Hepatocyte (in vitro differentiated cells): ENCODE measurements at regions not wholly inside any gene's neighbourhood (a gene's known extent, or its start where the extent isn't known, plus 50 kb on each side); places are given as distances from the start of the nearest gene placed in this dataset.

Experiments
- EZH2 ChIP-seq: fragments of 200-600 bp; sonication (generic); IDR thresholded peaks from 2 replicates; pipeline ENCODE4 v1.6.1; 2016; ENCODE audit warnings: antibody characterized with exemption, mild to moderate bottlenecking, borderline replicate concordance
- EZH2phosphoT487 ChIP-seq: fragments of 200-600 bp; sonication (generic); IDR thresholded peaks from one replicate; pipeline ENCODE4 v1.6.1; 2018; ENCODE audit warnings: antibody characterized with exemption, mild to moderate bottlenecking, low read depth, moderate library complexity; ENCODE audit not compliant: unreplicated experiment, severe bottlenecking
- TF ChIP-seq, protein P1 (sequence below): fragments of 200-600 bp; sonication (generic); IDR thresholded peaks from 2 replicates; pipeline ENCODE4 v1.5.1; 2016; ENCODE audit warnings: antibody characterized with exemption, mild to moderate bottlenecking; ENCODE audit not compliant: poor library complexity

DNA sequence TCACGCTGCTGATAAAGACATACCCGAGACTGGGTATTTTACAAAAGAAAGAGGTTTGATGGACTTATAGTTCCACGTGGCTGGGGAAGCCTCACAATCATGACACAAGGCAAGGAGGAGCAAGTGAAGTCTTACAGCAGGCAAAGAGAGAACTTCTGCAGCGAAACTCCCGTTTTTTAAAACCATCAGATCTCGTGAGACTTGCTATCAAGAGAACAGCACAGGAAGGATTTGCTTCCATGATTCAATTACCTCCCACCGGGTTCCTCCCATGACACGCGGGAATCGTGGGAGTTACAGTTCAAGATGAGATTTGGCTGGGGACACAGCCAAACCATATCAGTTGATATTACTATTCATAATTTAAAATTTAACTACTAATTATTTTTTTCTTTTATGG lies 157.3 kb upstream of the ATXN1 start:
- no peak for TF ChIP-seq EZH2
- TF ChIP-seq, protein P1, sequence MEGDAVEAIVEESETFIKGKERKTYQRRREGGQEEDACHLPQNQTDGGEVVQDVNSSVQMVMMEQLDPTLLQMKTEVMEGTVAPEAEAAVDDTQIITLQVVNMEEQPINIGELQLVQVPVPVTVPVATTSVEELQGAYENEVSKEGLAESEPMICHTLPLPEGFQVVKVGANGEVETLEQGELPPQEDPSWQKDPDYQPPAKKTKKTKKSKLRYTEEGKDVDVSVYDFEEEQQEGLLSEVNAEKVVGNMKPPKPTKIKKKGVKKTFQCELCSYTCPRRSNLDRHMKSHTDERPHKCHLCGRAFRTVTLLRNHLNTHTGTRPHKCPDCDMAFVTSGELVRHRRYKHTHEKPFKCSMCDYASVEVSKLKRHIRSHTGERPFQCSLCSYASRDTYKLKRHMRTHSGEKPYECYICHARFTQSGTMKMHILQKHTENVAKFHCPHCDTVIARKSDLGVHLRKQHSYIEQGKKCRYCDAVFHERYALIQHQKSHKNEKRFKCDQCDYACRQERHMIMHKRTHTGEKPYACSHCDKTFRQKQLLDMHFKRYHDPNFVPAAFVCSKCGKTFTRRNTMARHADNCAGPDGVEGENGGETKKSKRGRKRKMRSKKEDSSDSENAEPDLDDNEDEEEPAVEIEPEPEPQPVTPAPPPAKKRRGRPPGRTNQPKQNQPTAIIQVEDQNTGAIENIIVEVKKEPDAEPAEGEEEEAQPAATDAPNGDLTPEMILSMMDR: no peak
- no peak for TF ChIP-seq EZH2phosphoT487
